Neuron (in vitro differentiated cells): ENCODE measurements at regions not wholly inside any gene's neighbourhood (a gene's known extent, or its start where the extent isn't known, plus 50 kb on each side); places are given as distances from the start of the nearest gene placed in this dataset.
A peak's percentile ranks its signal among the peaks of the same experiment; 100 is the strongest.
"Not testable (repeated sequence)": the region's sequence is repeated elsewhere in the genome, so short reads cannot be mapped to it uniquely, and the experiment has no call there.

Experiments
- H2AFZ ChIP-seq: one replicate; pipeline ENCODE4 v1.6.1; 2013; ENCODE audit warnings: low read depth, mild to moderate bottlenecking, inconsistent platforms, low read length, moderate library complexity
- H3K27me3 ChIP-seq: one replicate; pipeline ENCODE4 v1.6.1; 2013; ENCODE audit warnings: low read length; ENCODE audit not compliant: insufficient read depth
- H3K36me3 ChIP-seq: one replicate; pipeline ENCODE4 v1.6.1; 2013; ENCODE audit warnings: low read length; ENCODE audit not compliant: insufficient read depth
- H3K4me1 ChIP-seq: one replicate; pipeline ENCODE4 v1.6.1; 2013; ENCODE audit warnings: low read length; ENCODE audit not compliant: insufficient read depth
- H3K4me3 ChIP-seq: 2 replicates; pipeline ENCODE4 v1.5.1; 2013; ENCODE audit warnings: mild to moderate bottlenecking, low read length, moderate library complexity
- H3K9me3 ChIP-seq: one replicate; pipeline ENCODE4 v1.6.1; 2013; ENCODE audit warnings: low read length

DNA sequence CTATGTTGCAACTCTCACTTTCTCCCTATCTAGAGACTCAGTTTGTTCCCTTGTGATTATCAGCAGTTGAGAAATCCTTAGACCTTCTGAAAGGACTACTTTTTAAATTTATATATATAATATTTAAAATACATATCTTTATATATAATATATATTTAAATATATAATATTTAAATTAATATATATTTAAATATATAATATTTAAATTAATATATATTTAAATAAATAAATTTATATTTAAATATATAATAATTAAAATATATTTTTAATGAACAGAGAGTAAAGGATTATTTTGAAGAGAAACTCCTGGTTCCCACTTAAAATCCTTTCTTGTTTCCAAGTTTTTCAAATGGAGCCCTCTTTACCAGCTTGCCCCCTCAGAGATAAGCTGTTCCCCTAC, 83.7 kb upstream of the TRIM77 start:
- H3K4me1 ChIP-seq, result peaks cover 4% of the 10 kb centered on the region
- no peaks in the 10 kb centered on the region for H3K36me3 ChIP-seq
- H3K4me3 ChIP-seq, result no peak overlapping the region

GRCh38 chr11:89626881-89627280, 83.2 kb upstream of the TRIM77 start:
- H3K27me3 ChIP-seq, H3K36me3 ChIP-seq, H3K4me1 ChIP-seq: not testable (repeated sequence)

More for the DNA sequence above, 83.7 kb upstream of the TRIM77 start:
- H3K9me3 ChIP-seq, result no peaks in the 10 kb centered on the region
- H3K27me3 ChIP-seq, result no peaks in the 10 kb centered on the region
- H2AFZ ChIP-seq, result no peak overlapping the region

GRCh38 chr11:89633135-89633705, 76.9 kb upstream of the TRIM77 start:
- Histone ChIP-seq H3K36me3 (no peaks in the 10 kb centered on the region), H3K9me3 (no peaks in the 10 kb centered on the region), H3K4me3 (no peak overlapping the region), H2AFZ (peak overlapping the region; percentile 26), H3K27me3 (no peaks in the 10 kb centered on the region), H3K4me1 (peaks cover 4% of the 10 kb centered on the region)

More at GRCh38 chr11:89626881-89627280, 83.2 kb upstream of the TRIM77 start:
- H2AFZ ChIP-seq, H3K4me3 ChIP-seq, H3K9me3 ChIP-seq: not testable (repeated sequence)

- not testable (repeated sequence) for H3K4me1 ChIP-seq, H2AFZ ChIP-seq, H3K36me3 ChIP-seq
These were observed 69.3 kb upstream of the TRIM77 start for GRCh38 chr11:89640777-89641176.

DNA sequence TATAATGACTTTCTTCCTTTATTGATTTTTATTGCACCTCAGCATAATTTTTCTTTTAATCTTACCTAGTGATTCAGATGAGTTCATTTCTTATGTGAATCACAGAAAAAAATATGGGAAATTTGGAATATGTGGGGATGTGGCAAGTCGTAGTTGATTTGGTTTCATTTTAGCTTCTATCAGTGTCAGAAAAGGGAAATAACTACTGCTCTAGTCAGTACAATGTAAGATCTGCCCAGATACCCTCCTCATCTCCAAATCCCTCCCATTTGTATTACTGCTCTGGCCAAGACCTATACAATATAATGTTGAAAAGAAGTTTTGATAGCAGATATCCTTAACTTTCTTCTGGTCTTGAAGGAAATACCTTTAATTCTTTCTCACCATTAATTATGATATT, 61.9 kb upstream of the TRIM77 start:
- H3K27me3 ChIP-seq, H3K4me1 ChIP-seq, H3K36me3 ChIP-seq, H3K9me3 ChIP-seq, H2AFZ ChIP-seq, H3K4me3 ChIP-seq: not testable (repeated sequence)

More at GRCh38 chr11:89640777-89641176, 69.3 kb upstream of the TRIM77 start:
- not testable (repeated sequence) for H3K9me3 ChIP-seq, H3K4me3 ChIP-seq, H3K27me3 ChIP-seq

DNA sequence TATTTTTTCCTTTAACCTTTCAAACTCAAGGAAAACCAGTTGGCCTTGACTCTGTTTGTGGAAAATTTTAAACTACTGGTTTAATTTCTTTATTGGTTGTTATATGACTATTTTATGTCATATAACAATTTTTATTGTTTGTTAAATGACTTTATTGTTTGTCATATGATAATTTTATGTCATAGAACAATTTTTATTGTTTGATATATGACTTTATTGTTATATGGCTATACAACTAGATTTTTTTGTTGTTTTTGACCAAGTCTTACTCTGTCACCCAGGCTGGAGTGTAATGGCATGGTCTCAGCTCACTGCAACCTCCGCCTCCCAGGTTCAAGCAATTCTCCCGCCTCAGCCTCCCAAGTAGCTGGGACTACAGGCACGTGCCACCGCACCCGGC, 61.1 kb upstream of the TRIM77 start:
- not testable (repeated sequence) for H3K4me1 ChIP-seq, H2AFZ ChIP-seq, H3K27me3 ChIP-seq, H3K9me3 ChIP-seq, H3K36me3 ChIP-seq, H3K4me3 ChIP-seq

DNA sequence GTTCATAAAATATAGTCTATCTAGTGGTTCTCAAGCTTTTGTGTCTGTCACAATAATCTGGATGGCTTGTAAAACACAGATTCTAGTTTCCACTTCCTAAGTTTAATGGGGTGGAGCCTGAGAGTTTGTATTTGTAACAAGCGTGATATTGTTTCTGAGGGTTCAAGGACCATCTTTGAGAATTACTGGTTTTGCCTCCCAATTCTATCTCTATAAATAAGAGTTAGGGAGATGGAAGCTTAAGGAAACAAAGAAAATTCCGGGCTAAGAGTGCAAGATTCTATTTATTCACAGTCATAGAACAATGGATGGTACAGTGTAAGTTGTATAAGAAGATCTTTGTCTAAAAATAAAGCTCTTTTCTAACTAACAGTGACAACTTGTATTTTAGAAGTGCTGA, 55.4 kb upstream of the TRIM77 start:
- H3K9me3 ChIP-seq, H3K4me3 ChIP-seq, H3K4me1 ChIP-seq, H3K27me3 ChIP-seq, H2AFZ ChIP-seq, H3K36me3 ChIP-seq: not testable (repeated sequence)

DNA sequence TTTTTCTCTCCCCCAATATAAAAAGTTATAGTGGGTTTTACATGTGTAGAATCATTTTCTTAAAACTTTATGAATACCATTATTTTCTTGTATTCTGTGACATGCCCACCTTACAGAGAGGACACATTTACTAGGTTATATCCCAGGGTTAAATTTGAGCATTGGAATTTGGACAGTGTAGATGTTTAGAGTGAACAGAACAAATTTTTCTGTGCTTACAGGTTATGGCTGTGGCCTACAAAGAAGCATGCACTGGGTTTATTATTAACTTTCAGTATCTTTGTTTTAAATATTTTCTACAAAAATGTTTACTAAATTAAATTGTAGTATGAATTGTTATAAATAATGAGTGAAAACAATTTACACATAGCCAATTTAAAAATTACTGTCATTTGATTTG, 51.3 kb upstream of the TRIM77 start:
- H3K4me1 ChIP-seq, H3K36me3 ChIP-seq, H3K4me3 ChIP-seq, H3K9me3 ChIP-seq, H3K27me3 ChIP-seq, H2AFZ ChIP-seq: not testable (repeated sequence)

GRCh38 chr11:89659414-89659813, 50.7 kb upstream of the TRIM77 start:
- not testable (repeated sequence) for H2AFZ ChIP-seq, H3K27me3 ChIP-seq, H3K4me1 ChIP-seq, H3K36me3 ChIP-seq, H3K4me3 ChIP-seq, H3K9me3 ChIP-seq

GRCh38 chr11:89660234-89660633, 49.9 kb upstream of the TRIM77 start:
- H3K36me3 ChIP-seq, result no peaks in the 10 kb centered on the region
- H3K4me3 ChIP-seq, result no peak overlapping the region
- H2AFZ ChIP-seq, result no peak overlapping the region
- H3K9me3 ChIP-seq, result no peaks in the 10 kb centered on the region
- no peaks in the 10 kb centered on the region for H3K27me3 ChIP-seq
- H3K4me1 ChIP-seq, result no peaks in the 10 kb centered on the region
